T-helper 2 cell treated with Interferon-gamma antibody and Interleukin-4, amounts not matched to agents 100 ng/mL and 5 ng/mL, for 36 hours (primary cell): ENCODE measurements at regions not wholly inside any gene's neighbourhood (a gene's known extent, or its start where the extent isn't known, plus 50 kb on each side); places are given as distances from the start of the nearest gene placed in this dataset.

Source experiments
- intact Hi-C: fragments of 100-400 bp; cut with micrococcal nuclease; formaldehyde crosslinking; loops from one replicate; pipeline ENCODE4 v1.15.1; 2023

- intact Hi-C loops, result loop anchor here (1.0 to 5.0 kb wide), 3 partner anchors 59 to 200 kb away; no protein-coding TSS in a partner anchor
Measured at GRCh38 chrX:13151828-13152517, 107.6 kb upstream of the FAM9C start.

- intact Hi-C loops, result loop anchor here (5.0 kb wide), 1 partner anchor 198 kb away; no protein-coding TSS in a partner anchor
Measured at GRCh38 chrX:13149702-13150350, 105.4 kb upstream of the FAM9C start.

DNA sequence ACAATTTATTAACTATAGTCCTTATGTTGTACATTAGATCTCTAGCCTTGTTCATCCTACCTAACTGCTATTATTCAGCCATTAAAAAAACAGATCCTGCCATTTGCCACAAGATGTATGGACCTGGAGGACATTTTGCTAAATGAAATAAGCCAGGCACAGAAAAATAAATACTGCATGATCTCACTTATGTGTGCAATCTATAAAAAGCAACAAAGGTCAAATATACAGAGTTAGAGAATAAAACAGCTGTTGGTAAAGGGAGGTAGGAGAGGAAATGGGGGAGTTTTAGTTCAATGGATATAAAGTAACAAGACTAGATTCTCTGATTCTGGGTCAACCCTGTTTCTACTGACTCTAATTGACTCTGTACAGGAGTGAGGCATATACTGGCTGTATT lies 103.3 kb upstream of the FAM9C start:
- intact Hi-C loops, result no loop called here

GRCh38 chrX:13147147-13147546 lies 102.7 kb upstream of the FAM9C start:
- intact Hi-C loops, result no loop called here

DNA sequence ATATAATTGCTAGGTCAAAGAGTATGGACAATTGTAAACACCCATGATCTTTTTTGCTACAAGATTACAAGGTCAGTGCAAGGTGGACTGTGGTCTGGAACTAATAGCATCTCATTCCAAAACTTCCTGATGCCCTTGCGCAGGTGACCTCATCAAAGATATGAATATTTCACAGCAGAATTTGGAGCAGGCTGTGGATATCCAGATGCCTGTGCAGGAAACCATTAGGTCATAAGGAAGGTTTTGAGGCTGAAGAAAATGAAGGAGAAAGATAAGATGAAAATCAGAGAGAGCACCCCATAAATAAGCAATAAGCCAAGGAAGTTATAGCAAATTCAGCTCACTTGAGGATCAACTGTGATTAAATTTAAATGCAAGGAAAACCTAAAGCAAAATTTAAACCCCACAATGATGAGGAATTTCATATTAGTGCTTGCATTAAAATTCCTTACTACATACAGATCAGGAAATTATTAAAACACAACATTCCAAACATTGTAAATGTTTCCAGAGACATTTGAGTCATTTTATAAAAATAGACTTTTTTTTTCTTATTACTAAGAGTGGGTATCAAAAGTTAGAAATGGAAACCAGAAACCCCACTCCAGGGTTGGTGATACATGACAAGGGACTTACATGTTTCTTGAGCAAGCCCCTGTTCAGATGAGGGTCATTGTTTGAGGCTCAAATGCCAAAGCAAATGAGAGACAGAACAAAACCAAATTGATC lies 100.7 kb upstream of the FAM9C start:
- intact Hi-C loops, result no loop called here

DNA sequence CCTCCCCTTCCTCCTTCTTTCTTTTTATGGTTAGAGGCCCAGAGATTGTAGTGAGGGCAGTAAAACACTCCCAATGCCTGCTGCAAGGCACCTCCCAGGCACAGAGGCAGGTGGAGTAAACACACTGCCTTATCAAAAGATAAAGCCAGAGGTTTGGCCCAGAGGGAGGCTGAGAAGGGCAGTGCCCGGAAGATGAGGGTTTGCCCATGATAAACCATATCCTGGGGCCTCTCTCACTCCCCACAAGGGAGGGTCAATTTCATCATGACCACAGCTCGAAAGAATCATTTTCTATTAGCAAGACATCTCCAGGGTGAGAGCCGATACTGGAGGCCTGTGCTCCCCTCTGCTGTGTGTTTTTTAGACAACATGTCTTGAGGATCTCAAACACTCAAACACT lies 98.5 kb upstream of the FAM9C start:
- intact Hi-C loops, result no loop called here

GRCh38 chrX:13140007-13140406 lies 95.6 kb upstream of the FAM9C start:
- intact Hi-C loops, result no loop called here

DNA sequence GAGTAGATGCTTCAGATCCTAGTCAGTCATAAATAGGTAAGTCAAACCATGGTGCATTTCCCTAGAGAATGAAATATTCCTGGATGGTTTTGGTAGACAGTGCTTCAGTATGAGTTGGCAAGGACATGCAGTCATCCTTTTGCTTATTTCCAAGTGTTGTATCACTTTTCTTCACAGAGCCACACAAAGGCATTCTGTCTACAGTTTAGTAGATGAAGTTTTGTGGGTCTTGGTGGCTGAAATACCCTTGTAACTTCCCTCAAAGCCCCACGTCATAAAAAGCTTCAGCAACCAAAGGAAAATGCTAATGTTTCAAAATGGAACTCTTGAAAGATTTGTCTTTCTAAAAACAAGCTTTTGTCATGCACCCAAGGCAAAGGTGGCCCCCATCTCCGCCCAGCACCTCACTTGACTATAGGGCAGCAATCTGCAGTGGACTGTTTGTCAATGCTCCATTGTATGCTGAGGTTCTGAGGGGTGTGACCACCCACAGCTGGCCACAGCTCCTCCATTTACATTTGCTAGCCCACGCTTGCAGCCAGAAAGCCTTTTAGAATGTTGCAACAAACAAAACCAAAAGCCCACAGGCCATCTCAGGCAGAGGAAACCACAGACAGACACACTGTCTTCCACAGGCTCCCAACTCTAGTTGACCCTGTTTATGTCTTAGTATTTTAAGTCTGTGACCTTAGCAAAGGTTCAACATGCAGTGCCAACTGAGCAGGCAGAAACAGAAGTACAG lies 87.1 kb upstream of the FAM9C start:
- intact Hi-C loops, result no loop called here

DNA sequence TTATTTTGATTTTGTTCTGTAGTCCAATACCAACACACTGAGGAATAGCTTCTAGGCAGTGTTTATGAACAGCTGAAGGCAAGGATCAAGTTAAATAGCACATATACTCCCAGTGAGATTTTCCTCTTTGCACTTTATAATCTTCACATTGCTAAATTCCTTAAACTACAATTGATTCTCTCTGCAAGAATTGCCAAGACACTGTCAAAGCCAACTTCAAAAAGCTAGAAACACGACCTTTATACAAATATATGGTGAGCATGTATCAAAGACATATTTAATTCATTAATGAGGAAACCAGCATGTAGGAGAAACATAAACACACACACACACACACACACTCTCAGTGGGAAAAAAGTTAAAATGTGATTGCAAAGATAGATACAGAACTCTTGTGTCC lies 86.4 kb upstream of the FAM9C start:
- intact Hi-C loops, result no loop called here

DNA sequence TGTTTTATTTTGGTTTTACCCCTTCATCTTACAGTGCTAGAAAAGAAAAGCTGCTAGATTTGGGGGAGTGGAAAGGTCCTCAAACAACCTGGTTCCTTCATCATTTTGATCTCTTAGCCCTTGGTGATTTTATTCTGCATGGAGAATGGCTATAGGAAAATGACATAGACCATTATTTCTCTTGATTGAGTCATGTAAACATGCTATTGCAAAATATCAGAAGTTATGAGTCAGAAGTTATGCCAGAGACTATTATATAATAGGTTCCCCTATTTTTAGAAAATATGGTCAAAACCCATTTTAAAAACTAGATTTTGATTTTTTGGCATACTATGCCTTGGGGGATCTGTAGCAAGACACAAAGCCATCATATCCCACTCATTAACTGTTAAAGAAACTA lies 83.7 kb upstream of the FAM9C start:
- intact Hi-C loops, result no loop called here

GRCh38 chrX:13126775-13127174 lies 82.4 kb upstream of the FAM9C start:
- intact Hi-C loops, result no loop called here

- intact Hi-C loops, result no loop called here
Measured at GRCh38 chrX:13125188-13125587, 80.8 kb upstream of the FAM9C start.

GRCh38 chrX:13123857-13124345 lies 79.5 kb upstream of the FAM9C start:
- intact Hi-C loops, result no loop called here

GRCh38 chrX:13123247-13123856 lies 78.9 kb upstream of the FAM9C start:
- intact Hi-C loops, result no loop called here

- intact Hi-C loops, result no loop called here
Measured at GRCh38 chrX:13121020-13121555, 76.7 kb upstream of the FAM9C start.

DNA sequence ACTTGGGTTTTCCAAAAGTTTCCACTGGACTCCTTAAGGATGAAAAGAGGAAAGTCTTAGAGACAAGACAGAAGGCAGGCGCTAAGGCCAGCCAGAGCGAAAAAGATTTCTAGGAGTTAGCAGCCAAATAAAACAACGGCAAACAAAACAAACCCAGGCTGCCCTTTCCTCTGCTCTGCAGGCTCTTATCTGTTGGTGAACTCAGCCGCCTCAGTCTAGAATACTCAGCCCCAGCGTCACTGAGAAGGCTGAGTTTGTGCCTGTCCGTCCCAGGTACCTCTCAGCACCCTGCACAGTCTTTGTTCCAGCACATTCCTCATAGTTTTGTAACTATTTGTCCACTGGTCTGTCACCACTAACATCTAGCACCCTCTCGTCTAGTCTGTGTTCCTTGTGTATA lies 75.6 kb upstream of the FAM9C start:
- intact Hi-C loops, result no loop called here

GRCh38 chrX:13119386-13119785 lies 75.0 kb upstream of the FAM9C start:
- intact Hi-C loops, result no loop called here

DNA sequence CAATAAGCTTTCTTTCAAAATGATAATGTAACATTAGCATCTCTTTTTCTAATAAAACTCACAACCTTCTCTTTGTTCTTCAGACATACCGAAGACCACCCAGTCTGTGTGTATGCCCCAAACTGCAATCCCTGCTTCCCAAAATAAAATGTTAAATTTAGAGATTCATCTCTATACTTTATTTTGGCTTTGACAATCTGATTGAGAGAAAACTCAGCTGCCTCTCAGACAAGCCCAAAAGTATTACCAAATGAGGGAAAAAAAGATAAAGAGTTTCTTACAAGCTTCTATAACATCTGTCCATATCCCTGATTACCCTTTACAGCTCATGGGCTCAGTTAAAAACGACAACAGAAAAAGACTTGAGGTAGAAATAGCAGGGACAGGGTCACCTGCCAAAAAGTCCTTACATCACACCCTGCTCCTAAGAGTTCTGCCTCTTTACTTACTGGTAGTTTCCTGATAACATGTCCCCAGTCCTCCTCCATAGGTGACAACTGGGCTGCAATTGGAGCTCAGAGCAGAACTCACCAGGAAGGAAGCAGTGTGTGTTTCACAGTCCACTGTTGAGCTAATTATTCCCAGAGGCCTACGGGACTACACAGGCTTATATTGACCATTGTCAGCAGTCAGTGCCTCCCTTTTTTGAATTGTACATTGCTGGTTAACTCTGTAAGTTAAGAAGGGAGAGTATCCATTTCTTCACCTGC lies 70.9 kb upstream of the FAM9C start:
- intact Hi-C loops, result no loop called here

DNA sequence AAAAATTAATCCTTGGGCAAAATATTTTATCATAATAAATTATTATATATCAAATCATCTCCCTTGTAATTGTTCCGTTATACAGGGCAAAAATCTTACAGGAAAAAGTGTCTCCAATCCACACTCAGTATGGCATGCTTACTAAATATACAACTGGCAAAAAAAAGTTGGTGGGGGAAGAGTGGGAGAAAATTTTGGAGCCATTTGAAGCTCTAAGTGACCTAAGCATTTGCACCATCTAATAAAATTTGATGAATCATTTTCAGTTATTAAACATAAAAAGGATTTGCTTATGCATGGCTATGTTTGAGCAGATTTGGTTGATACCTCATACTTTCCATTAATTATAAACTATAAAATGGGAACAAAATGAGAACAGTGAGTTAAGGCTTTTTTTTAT lies 68.1 kb upstream of the FAM9C start:
- intact Hi-C loops, result no loop called here
